ENCODE measurements at regions not wholly inside any gene's neighbourhood (a gene's known extent, or its start where the extent isn't known, plus 50 kb on each side); places are given as distances from the start of the nearest gene placed in this dataset.
A peak's percentile ranks its signal among the peaks of the same experiment; 100 is the strongest.

- DNase-seq: no peak
Observed at GRCh38 chr3:23077126-23077525, 126.0 kb upstream of the UBE2E2 start.

- no peak for DNase-seq
Observed at GRCh38 chr3:23078735-23079134, 124.4 kb upstream of the UBE2E2 start.

- DNase-seq: peak; percentile 11
Observed at GRCh38 chr3:23079976-23080375, 123.2 kb upstream of the UBE2E2 start.

- DNase-seq: no peak
Observed at GRCh38 chr3:23083701-23084100, 119.4 kb upstream of the UBE2E2 start.

- DNase-seq: no peak
Observed at GRCh38 chr3:23084367-23084766, 118.8 kb upstream of the UBE2E2 start.

GRCh38 chr3:23085261-23085660, 117.9 kb upstream of the UBE2E2 start:
- DNase-seq: no peak

- DNase-seq: no peak
Observed at GRCh38 chr3:23086331-23086730, 116.8 kb upstream of the UBE2E2 start.

GRCh38 chr3:23086831-23087230, 116.3 kb upstream of the UBE2E2 start:
- DNase-seq: no peak

- DNase-seq: no peak
Observed at GRCh38 chr3:23094412-23094811, 108.7 kb upstream of the UBE2E2 start.

- DNase-seq: no peak
Observed at GRCh38 chr3:23094890-23095462, 108.2 kb upstream of the UBE2E2 start.

GRCh38 chr3:23096041-23096440, 107.1 kb upstream of the UBE2E2 start:
- no peak for DNase-seq

- DNase-seq: no peak
Observed at GRCh38 chr3:23099021-23099420, 104.1 kb upstream of the UBE2E2 start.

GRCh38 chr3:23099677-23100076, 103.5 kb upstream of the UBE2E2 start:
- DNase-seq: no peak

- no peak for DNase-seq
Observed at GRCh38 chr3:23100106-23100505, 103.0 kb upstream of the UBE2E2 start.

GRCh38 chr3:23103764-23104163, 99.4 kb upstream of the UBE2E2 start:
- DNase-seq: no peak

GRCh38 chr3:23105048-23105447, 98.1 kb upstream of the UBE2E2 start:
- DNase-seq: no peak

GRCh38 chr3:23106666-23107065, 96.5 kb upstream of the UBE2E2 start:
- no peak for DNase-seq

- DNase-seq: no peak
Observed at GRCh38 chr3:23107221-23107620, 95.9 kb upstream of the UBE2E2 start.

- peak; percentile 17 for DNase-seq
Observed at GRCh38 chr3:23108451-23109057, 94.6 kb upstream of the UBE2E2 start.

GRCh38 chr3:23111286-23111685, 91.8 kb upstream of the UBE2E2 start:
- DNase-seq: no peak

- DNase-seq: no peak
Observed at GRCh38 chr3:23111797-23112196, 91.3 kb upstream of the UBE2E2 start.

GRCh38 chr3:23112491-23112890, 90.6 kb upstream of the UBE2E2 start:
- DNase-seq: peak; percentile 52

GRCh38 chr3:23113455-23114171, 89.5 kb upstream of the UBE2E2 start:
- DNase-seq: peak; percentile 75

GRCh38 chr3:23114432-23114831, 88.7 kb upstream of the UBE2E2 start:
- DNase-seq: peak; percentile 14
